NOMO-1 (cell line): ENCODE measurements at regions not wholly inside any gene's neighbourhood (a gene's known extent, or its start where the extent isn't known, plus 50 kb on each side); places are given as distances from the start of the nearest gene placed in this dataset.
A peak's percentile ranks its signal among the peaks of the same experiment; 100 is the strongest.

Experiments used
- DNase-seq, 2 experiments: peaks; one replicate each; lab custom pipeline; 2025; ENCODE audit not compliant: unreplicated experiment in 2 of 2; lab: John Stamatoyannopoulos, UW

DNA sequence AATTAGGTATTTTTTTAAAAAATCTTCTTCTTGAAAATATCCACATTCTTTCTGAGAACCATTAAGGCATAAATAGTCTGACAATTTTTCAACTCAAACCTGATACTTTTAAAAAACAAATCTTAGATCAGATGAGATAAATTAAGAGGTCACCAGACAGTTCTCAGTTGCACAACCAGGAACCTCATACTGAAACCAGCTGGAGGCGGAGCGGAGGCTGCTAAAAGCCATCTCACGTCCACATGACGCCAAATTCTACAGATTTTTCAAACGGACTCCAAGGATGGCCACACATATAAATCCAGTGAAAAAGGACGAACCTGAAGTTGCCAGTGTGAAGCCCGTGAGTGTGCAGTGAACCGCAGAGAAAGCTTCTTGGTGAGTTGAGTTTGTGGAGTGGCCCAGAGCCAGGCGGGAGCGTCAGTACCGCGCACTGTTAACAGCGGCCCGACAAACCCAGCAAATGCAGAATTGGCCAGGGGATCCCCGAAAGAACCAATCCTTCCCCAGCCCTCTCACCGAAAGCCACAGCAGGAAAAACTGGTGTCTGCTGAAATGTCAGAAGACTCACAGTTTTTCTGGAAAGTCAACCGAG, 53.1 kb upstream of the BBS5 start:
- no peak for DNase-seq

GRCh38 chr2:169422120-169422519, 57.2 kb upstream of the BBS5 start:
- DNase-seq: no peak

DNA sequence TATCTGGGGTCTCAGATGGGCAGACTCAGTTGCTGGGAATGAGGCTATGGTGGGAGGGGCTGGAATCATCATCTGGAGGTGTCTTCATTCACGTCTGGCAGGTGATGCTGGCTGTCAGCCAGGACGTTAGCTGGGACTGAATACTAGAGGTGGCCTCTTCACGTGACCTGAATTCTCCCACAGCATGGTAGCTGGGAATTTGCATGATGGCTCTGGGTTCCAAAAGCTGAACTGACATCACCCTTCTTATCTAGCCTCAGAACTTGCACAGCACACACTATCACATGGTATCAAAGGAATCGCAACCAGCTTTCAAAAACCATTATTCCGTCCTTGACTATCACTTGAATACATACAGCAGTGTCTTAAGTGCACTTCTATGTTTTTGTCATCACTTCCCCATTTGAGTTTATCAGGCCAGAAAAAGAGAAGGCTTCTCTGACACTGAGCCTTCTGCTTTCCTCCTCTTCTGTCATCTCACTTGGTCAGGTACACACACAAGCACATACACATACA, 53.0 kb upstream of the LRP2 start:
- DNase-seq: peak; percentile 41 to 64
